B cell (primary cell): ENCODE measurements at regions not wholly inside any gene's neighbourhood (a gene's known extent, or its start where the extent isn't known, plus 50 kb on each side); places are given as distances from the start of the nearest gene placed in this dataset.

Source experiments
- ATAC-seq: fragments of 200-7000 bp; cut with Tn5 transposase; one replicate; pipeline ENCODE4 v1.10.0; 2021; ENCODE audit warnings: low read depth, mild to moderate bottlenecking, moderate number of reproducible peaks, moderate library complexity
- CTCF ChIA-PET: fragments of 350-600 bp; sonication (Branson Sonifier 250); formaldehyde crosslinking; loops from one replicate; lab custom pipeline; 2021; ENCODE audit warnings: antibody characterized with exemption, inconsistent platforms; lab: Charles Lee
- POLR2A ChIA-PET: fragments of 350-600 bp; sonication (Branson Sonifier 250); formaldehyde crosslinking; loops from one replicate; lab custom pipeline; 2021; ENCODE audit warnings: antibody characterized with exemption; lab: Charles Lee
- DNase-seq: peaks from one replicate; pipeline ENCODE4 v3.0.0; 2013
- H2AFZ ChIP-seq: 2 replicates; pipeline ENCODE4 v1.6.1; 2012; ENCODE audit warnings: mild to moderate bottlenecking, low read depth, low read length; ENCODE audit not compliant: insufficient read depth, poor library complexity, severe bottlenecking
- H3K27ac ChIP-seq, 2 donors: 1 replicate in 1 of 2; 2 replicates in 1 of 2; pipeline ENCODE4 v1.5.1; 2012 to 2013; ENCODE audit warnings: low read length in 2 of 2, mild to moderate bottlenecking in 2 of 2, moderate library complexity in 1 of 2
- H3K27me3 ChIP-seq, 4 experiments: fragments of 200-600 bp in 1 of 4; sonication (generic) in 1 of 4; replicated peaks in 1 of 4; 1 replicate in 2 of 4; 2 replicates in 2 of 4; pipeline versions ENCODE4 v1.6.1 to v1.7.0; 2013 to 2016; ENCODE audit warnings: low read length in 3 of 4, mild to moderate bottlenecking in 2 of 4, mixed read lengths in 1 of 4, moderate library complexity in 1 of 4; ENCODE audit not compliant: insufficient read depth in 4 of 4, control insufficient read depth in 3 of 4; ENCODE audit errors: control extremely low read depth in 1 of 4
- H3K36me3 ChIP-seq, 2 experiments: replicated peaks in 1 of 2; 1 replicate in 1 of 2; 2 replicates in 1 of 2; pipeline versions ENCODE4 v1.6.1 to v1.7.1; 2013; ENCODE audit warnings: low read length in 1 of 2; ENCODE audit not compliant: insufficient read depth in 2 of 2, control insufficient read depth in 1 of 2; ENCODE audit errors: control extremely low read depth in 1 of 2, extremely low read depth in 1 of 2
- H3K4me1 ChIP-seq, 2 donors: fragments of 200-600 bp in 1 of 2; sonication (generic) in 1 of 2; 1 replicate in 1 of 2; 2 replicates in 1 of 2; pipeline versions ENCODE4 v1.5.1 to v1.6.1; 2013 to 2017; ENCODE audit warnings: low read length in 2 of 2; ENCODE audit not compliant: control insufficient read depth in 2 of 2, insufficient read depth in 2 of 2
- H3K4me2 ChIP-seq: replicated peaks from 2 replicates; pipeline ENCODE3; 2012; ENCODE audit warnings: mild to moderate bottlenecking, low read depth, low read length; ENCODE audit not compliant: poor library complexity, severe bottlenecking
- H3K4me3 ChIP-seq, 5 experiments: fragments of 200-600 bp in 1 of 5; sonication (generic) in 1 of 5; 1 replicate in 3 of 5; 2 replicates in 2 of 5; pipeline versions ENCODE4 v1.5.1 to v1.7.0; 2011 to 2016; ENCODE audit warnings: low read length in 4 of 5, mild to moderate bottlenecking in 4 of 5, low read depth in 2 of 5, control low read depth in 1 of 5, moderate library complexity in 1 of 5; ENCODE audit not compliant: insufficient read depth in 1 of 5; ENCODE audit errors: control extremely low read depth in 1 of 5, extremely low read depth in 1 of 5
- H3K79me2 ChIP-seq: fragments of 200-600 bp; sonication (generic); one replicate; pipeline ENCODE4 v1.6.0; 2016; ENCODE audit warnings: low read length; ENCODE audit not compliant: control insufficient read depth, insufficient read depth
- H3K9ac ChIP-seq: fragments of 200-600 bp; sonication (generic); 2 replicates; pipeline ENCODE4 v1.6.1; 2017; ENCODE audit warnings: mild to moderate bottlenecking, low read length, moderate library complexity
- H3K9me3 ChIP-seq, 3 donors: one replicate each; pipeline versions ENCODE4 v1.6.1 to v1.7.1; 2013; ENCODE audit warnings: low read length in 2 of 3; ENCODE audit not compliant: control insufficient read depth in 2 of 3, insufficient read depth in 1 of 3; ENCODE audit errors: control extremely low read depth in 1 of 3
- H4K20me1 ChIP-seq: 2 replicates; pipeline ENCODE4 v1.6.0; 2012; ENCODE audit warnings: mild to moderate bottlenecking, low read length; ENCODE audit not compliant: insufficient read depth, control insufficient read depth, poor library complexity, severe bottlenecking
- H3K27ac Mint-ChIP-seq: one replicate; pipeline ENCODE4 v1.8.0; 2021; ENCODE audit warnings: mixed read lengths
- H3K27me3 Mint-ChIP-seq: one replicate; pipeline ENCODE4 v1.8.0; 2021; ENCODE audit warnings: mixed read lengths
- H3K4me1 Mint-ChIP-seq: one replicate; pipeline ENCODE4 v1.8.0; 2021; ENCODE audit warnings: mixed read lengths
- H3K4me3 Mint-ChIP-seq: one replicate; pipeline ENCODE4 v1.8.0; 2021; ENCODE audit warnings: mixed read lengths
- H3K9me3 Mint-ChIP-seq: one replicate; pipeline ENCODE4 v1.8.0; 2022; ENCODE audit warnings: mixed read lengths; ENCODE audit not compliant: insufficient read depth
- CTCF ChIP-seq: fragments of 200-600 bp; IDR thresholded peaks from one replicate; pipeline ENCODE4 v1.8.0; 2022; ENCODE audit warnings: antibody characterized with exemption, mild to moderate bottlenecking
- EZH2 ChIP-seq: IDR thresholded peaks from 2 replicates; pipeline ENCODE4 v1.6.1; 2012; ENCODE audit warnings: borderline replicate concordance, low read depth, mild to moderate bottlenecking, moderate library complexity, low read length; ENCODE audit not compliant: insufficient read depth, poor library complexity, severe bottlenecking
- WGBS: methylation state at CpG from one replicate; pipeline ENCODE4 v1.1.5; 2013; ENCODE audit warnings: missing lambda C conversion rate; ENCODE audit not compliant: insufficient coverage; 5-methylcytosine and 5-hydroxymethylcytosine counted together
- intact Hi-C: fragments of 100-400 bp; cut with micrococcal nuclease; formaldehyde crosslinking; loops from one replicate; pipeline ENCODE4 v1.10.0; 2022

GRCh38 chr1:76687307-76688175, 179.7 kb upstream of the ST6GALNAC5 start:
- H3K9me3 Mint-ChIP-seq, result no peaks in the 10 kb centered on the region
- no peaks in the 10 kb centered on the region for H4K20me1 ChIP-seq
- no peak overlapping the region for H3K9ac ChIP-seq
- peaks cover 0 to 4% (median 0%) of the 10 kb centered on the region in 3 donors for H3K9me3 ChIP-seq
- H3K36me3 ChIP-seq, result no peaks in the 10 kb centered on the region
- peaks cover 7% of the 10 kb centered on the region for H3K27me3 Mint-ChIP-seq
- H3K4me3 ChIP-seq, result no peak overlapping the region
- TF ChIP-seq EZH2, result no peak
- no peak for TF ChIP-seq CTCF
- H3K27me3 ChIP-seq, result peaks cover 0 to 6% (median 0%) of the 10 kb centered on the region in 4 experiments
- ATAC-seq (no peak), DNase-seq (no peak)
- no peak overlapping the region for H3K27ac ChIP-seq
- no peaks in the 10 kb centered on the region for H3K4me1 ChIP-seq
- ChIA-PET CTCF (no interaction called here), POLR2A (no interaction called here)
- no peak overlapping the region for H2AFZ ChIP-seq
- no peak overlapping the region for H3K27ac Mint-ChIP-seq
- H3K79me2 ChIP-seq, result no peaks in the 10 kb centered on the region
- H3K4me3 Mint-ChIP-seq, result no peak overlapping the region
- WGBS, result 67% methylated on average over 2 of the region's 6 CpGs
- H3K4me2 ChIP-seq, result no peak overlapping the region
- no peaks in the 10 kb centered on the region for H3K4me1 Mint-ChIP-seq
- intact Hi-C loops, result no loop called here

- H3K27me3 Mint-ChIP-seq, result peaks cover 7% of the 10 kb centered on the region
- H3K27ac Mint-ChIP-seq, result no peak overlapping the region
- no peaks in the 10 kb centered on the region for H3K36me3 ChIP-seq
Observed at GRCh38 chr1:76690766-76691165, 176.5 kb upstream of the ST6GALNAC5 start.

More at GRCh38 chr1:76690766-76691165, 176.5 kb upstream of the ST6GALNAC5 start:
- DNase-seq (no peak), ATAC-seq (no peak)
- Mint-ChIP-seq H3K4me3 (no peak overlapping the region), H3K9me3 (no peaks in the 10 kb centered on the region), H3K4me1 (no peaks in the 10 kb centered on the region)
- no peaks in the 10 kb centered on the region for H3K4me1 ChIP-seq
- CTCF ChIA-PET, result no interaction called here
- H3K27me3 ChIP-seq, result peaks cover 0 to 9% (median 0%) of the 10 kb centered on the region in 4 experiments
- no peak overlapping the region for H3K4me3 ChIP-seq
- H2AFZ ChIP-seq, result no peak overlapping the region
- H3K9me3 ChIP-seq, result peaks cover 0 to 8% (median 0%) of the 10 kb centered on the region in 3 donors
- H3K79me2 ChIP-seq, result no peaks in the 10 kb centered on the region
- POLR2A ChIA-PET, result no interaction called here
- TF ChIP-seq EZH2, result no peak
- no peak for TF ChIP-seq CTCF
- WGBS, result 67% methylated on average over 1 of the region's 3 CpGs
- intact Hi-C loops, result no loop called here
- H3K27ac ChIP-seq, result no peak overlapping the region
- H4K20me1 ChIP-seq, result no peaks in the 10 kb centered on the region
- no peak overlapping the region for H3K9ac ChIP-seq
- H3K4me2 ChIP-seq, result no peak overlapping the region
